NB4 (cell line): ENCODE measurements at regions not wholly inside any gene's neighbourhood (a gene's known extent, or its start where the extent isn't known, plus 50 kb on each side); places are given as distances from the start of the nearest gene placed in this dataset.

Experiments used
- DNase-seq: peaks from one replicate; pipeline ENCODE4 v3.0.0; 2010; ENCODE audit warnings: low read depth
- H3K4me3 ChIP-seq: one replicate; pipeline ENCODE4 v1.5.1; 2011; ENCODE audit warnings: mild to moderate bottlenecking, low read depth, low read length, moderate library complexity
- MAX ChIP-seq: IDR thresholded peaks from 2 replicates; pipeline ENCODE4 v1.6.1; 2011; ENCODE audit warnings: low read depth, low read length
- MYC ChIP-seq: IDR thresholded peaks from 2 replicates; pipeline ENCODE4 v1.6.1; 2011; ENCODE audit warnings: low read depth, low read length
- POLR2A ChIP-seq: IDR thresholded peaks from 2 replicates; pipeline ENCODE4 v1.6.1; 2011; ENCODE audit warnings: mild to moderate bottlenecking; ENCODE audit not compliant: insufficient read length; ENCODE audit errors: extremely low read depth
- TF ChIP-seq, protein P1 (sequence below): IDR thresholded peaks from one replicate; pipeline ENCODE4 v1.5.1; 2012; ENCODE audit warnings: low read depth, low read length

DNA sequence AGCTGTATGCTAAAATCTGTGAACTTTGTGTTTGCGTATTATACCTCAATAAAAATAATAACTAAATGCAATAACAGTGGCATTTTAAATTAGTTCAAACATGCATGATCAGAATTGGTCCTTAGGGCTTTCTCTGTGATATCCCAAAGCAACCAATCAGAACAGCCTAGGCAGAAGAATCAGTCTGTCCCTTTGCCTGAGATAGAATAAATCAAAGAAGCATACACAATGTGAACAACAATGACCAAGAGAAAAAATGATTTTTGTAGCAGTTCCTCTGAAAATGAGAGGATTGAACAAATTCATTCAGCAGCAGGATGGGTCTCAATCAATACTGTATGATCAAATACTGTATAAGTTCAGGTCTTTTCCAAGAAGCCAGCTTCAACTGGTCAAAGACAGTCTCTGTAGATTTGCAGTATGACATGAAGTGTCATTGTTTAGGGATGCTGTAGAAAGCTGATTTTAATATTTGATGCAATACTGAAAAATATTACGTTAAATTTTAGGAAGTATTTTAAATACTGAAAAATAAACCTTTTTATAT, 1071.6 kb downstream of the AGBL1 start:
- TF ChIP-seq, protein P1, sequence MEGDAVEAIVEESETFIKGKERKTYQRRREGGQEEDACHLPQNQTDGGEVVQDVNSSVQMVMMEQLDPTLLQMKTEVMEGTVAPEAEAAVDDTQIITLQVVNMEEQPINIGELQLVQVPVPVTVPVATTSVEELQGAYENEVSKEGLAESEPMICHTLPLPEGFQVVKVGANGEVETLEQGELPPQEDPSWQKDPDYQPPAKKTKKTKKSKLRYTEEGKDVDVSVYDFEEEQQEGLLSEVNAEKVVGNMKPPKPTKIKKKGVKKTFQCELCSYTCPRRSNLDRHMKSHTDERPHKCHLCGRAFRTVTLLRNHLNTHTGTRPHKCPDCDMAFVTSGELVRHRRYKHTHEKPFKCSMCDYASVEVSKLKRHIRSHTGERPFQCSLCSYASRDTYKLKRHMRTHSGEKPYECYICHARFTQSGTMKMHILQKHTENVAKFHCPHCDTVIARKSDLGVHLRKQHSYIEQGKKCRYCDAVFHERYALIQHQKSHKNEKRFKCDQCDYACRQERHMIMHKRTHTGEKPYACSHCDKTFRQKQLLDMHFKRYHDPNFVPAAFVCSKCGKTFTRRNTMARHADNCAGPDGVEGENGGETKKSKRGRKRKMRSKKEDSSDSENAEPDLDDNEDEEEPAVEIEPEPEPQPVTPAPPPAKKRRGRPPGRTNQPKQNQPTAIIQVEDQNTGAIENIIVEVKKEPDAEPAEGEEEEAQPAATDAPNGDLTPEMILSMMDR, result no peak
- no peak for TF ChIP-seq MYC
- no peak for TF ChIP-seq POLR2A
- no peak for TF ChIP-seq MAX
- DNase-seq, result no peak
- H3K4me3 ChIP-seq, result no peak overlapping the region

GRCh38 chr15:87145696-87146095, 1066.0 kb downstream of the AGBL1 start:
- no peak for DNase-seq
- TF ChIP-seq, protein P1, result no peak
- TF ChIP-seq POLR2A, result no peak
- TF ChIP-seq MAX, result no peak
- no peak for TF ChIP-seq MYC
- no peak overlapping the region for H3K4me3 ChIP-seq

DNA sequence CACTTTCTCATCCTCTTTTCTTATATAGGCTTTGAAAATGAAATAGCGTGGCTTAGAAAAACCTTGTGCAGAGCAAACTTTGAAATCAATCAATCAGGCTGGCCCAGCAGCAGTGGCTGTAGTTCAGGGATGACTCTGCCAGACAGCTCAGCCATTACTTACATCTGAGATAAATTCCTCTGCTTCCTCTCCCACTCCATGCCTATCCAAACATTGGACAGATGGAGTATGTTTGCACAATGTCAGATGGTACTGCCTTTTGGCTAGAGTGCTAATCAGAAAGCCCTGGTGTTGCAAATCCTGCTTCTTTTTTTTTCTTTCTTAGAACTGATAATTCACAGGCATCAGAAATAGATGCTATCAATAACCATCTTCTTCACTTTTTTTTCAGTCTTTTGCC, 1065.1 kb downstream of the AGBL1 start:
- TF ChIP-seq, protein P1, result no peak
- TF ChIP-seq MAX, result no peak
- TF ChIP-seq MYC, result no peak
- TF ChIP-seq POLR2A, result no peak
- DNase-seq, result no peak

GRCh38 chr15:87142096-87142495, 1062.4 kb downstream of the AGBL1 start:
- DNase-seq, result no peak

More for the DNA sequence above, 1065.1 kb downstream of the AGBL1 start:
- no peak overlapping the region for H3K4me3 ChIP-seq

DNA sequence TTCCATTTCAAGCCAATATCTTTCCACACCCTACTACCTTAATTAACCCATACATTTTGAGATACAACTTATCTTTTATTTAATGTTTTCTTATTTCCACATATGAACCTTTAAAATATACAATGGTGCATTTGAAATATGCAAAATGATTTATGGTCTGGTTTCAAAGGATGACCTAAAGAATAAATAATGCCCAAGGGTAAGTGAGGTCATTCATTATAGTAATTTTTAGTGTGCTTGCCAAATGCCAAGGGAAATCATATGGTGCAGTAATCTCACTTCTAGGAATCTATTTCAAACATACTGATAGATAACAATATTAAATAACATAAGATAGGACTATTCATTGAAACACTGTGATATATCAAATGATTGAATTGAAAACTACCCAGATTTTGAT, 1055.4 kb downstream of the AGBL1 start:
- no peak overlapping the region for H3K4me3 ChIP-seq
- TF ChIP-seq POLR2A (no peak), MAX (no peak), MYC (no peak)
- TF ChIP-seq, protein P1, result no peak
- no peak for DNase-seq

More at GRCh38 chr15:87142096-87142495, 1062.4 kb downstream of the AGBL1 start:
- no peak for TF ChIP-seq MAX
- no peak overlapping the region for H3K4me3 ChIP-seq

- TF ChIP-seq MYC, result no peak
- TF ChIP-seq POLR2A, result no peak
- TF ChIP-seq, protein P1, result no peak
- no peak for TF ChIP-seq MAX
Measured at GRCh38 chr15:87133704-87134103, 1054.0 kb downstream of the AGBL1 start.

More at GRCh38 chr15:87133704-87134103, 1054.0 kb downstream of the AGBL1 start:
- H3K4me3 ChIP-seq, result no peak overlapping the region
- DNase-seq, result no peak
